ENCODE measurements at regions not wholly inside any gene's neighbourhood (a gene's known extent, or its start where the extent isn't known, plus 50 kb on each side); places are given as distances from the start of the nearest gene placed in this dataset.
"Not testable (repeated sequence)": the region's sequence is repeated elsewhere in the genome, so short reads cannot be mapped to it uniquely, and the experiment has no call there.

DNA sequence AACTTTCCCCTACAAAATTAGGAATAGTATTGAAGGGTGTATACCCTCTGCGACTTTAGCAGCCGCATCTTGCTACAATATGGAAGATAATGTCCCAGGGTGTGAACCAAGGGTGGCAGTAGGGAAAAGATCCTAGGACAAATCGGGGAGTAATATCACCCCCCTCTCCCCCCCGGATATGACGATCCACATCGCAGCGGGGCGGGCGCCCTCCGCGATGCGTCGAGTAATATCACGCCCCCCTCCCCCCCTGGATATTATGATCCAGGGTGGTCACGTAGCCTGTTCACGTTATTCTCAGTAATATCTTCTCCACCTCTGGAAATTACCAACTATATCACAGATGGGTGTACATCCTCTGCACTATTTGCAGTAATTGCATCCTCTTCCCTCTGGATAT is 82.9 kb downstream of the DAPL1 start:
- DNase-seq: no peak
- no peaks in the 10 kb centered on the region for H3K79me2 ChIP-seq (ENCODE audit: insufficient read depth, low read length)
- H2AFZ ChIP-seq (ENCODE audit: low read depth, low read length): no peak overlapping the region
- no peaks in the 10 kb centered on the region for H3K9me3 ChIP-seq (ENCODE audit: insufficient read depth, low read length, severe bottlenecking)
- ATAC-seq (ENCODE audit: insufficient read depth, low read depth): no peak
- peaks cover 8% of the 10 kb centered on the region for H3K4me1 ChIP-seq (ENCODE audit: insufficient read depth, low read length)
- H3K4me2 ChIP-seq (ENCODE audit: insufficient read depth, low read length): no peak overlapping the region
- no peak overlapping the region for H3K27ac ChIP-seq (ENCODE audit: low read length)
- H3K4me3 ChIP-seq (ENCODE audit: low read depth in 1 of 2, low read length in 2 of 2): no peak overlapping the region
- no peaks in the 10 kb centered on the region for H4K20me1 ChIP-seq (ENCODE audit: insufficient read depth, low read length)
- no peaks in the 10 kb centered on the region for H3K36me3 ChIP-seq (ENCODE audit: insufficient read depth, low read length)
- H3K27me3 ChIP-seq (ENCODE audit: insufficient read depth, low read length, poor library complexity): no peaks in the 10 kb centered on the region
- H3K9ac ChIP-seq (ENCODE audit: low read depth, low read length): no peak overlapping the region
- TF ChIP-seq EZH2 (IDR thresholded peaks at IDR 0.05; ENCODE audit: borderline replicate concordance, low read depth, low read length, severe bottlenecking): no peak
- TF ChIP-seq, protein P1, sequence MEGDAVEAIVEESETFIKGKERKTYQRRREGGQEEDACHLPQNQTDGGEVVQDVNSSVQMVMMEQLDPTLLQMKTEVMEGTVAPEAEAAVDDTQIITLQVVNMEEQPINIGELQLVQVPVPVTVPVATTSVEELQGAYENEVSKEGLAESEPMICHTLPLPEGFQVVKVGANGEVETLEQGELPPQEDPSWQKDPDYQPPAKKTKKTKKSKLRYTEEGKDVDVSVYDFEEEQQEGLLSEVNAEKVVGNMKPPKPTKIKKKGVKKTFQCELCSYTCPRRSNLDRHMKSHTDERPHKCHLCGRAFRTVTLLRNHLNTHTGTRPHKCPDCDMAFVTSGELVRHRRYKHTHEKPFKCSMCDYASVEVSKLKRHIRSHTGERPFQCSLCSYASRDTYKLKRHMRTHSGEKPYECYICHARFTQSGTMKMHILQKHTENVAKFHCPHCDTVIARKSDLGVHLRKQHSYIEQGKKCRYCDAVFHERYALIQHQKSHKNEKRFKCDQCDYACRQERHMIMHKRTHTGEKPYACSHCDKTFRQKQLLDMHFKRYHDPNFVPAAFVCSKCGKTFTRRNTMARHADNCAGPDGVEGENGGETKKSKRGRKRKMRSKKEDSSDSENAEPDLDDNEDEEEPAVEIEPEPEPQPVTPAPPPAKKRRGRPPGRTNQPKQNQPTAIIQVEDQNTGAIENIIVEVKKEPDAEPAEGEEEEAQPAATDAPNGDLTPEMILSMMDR (IDR thresholded peaks at IDR 0.05; ENCODE audit: borderline replicate concordance, extremely low read depth, low read length, poor library complexity, severe bottlenecking): no peak

DNA sequence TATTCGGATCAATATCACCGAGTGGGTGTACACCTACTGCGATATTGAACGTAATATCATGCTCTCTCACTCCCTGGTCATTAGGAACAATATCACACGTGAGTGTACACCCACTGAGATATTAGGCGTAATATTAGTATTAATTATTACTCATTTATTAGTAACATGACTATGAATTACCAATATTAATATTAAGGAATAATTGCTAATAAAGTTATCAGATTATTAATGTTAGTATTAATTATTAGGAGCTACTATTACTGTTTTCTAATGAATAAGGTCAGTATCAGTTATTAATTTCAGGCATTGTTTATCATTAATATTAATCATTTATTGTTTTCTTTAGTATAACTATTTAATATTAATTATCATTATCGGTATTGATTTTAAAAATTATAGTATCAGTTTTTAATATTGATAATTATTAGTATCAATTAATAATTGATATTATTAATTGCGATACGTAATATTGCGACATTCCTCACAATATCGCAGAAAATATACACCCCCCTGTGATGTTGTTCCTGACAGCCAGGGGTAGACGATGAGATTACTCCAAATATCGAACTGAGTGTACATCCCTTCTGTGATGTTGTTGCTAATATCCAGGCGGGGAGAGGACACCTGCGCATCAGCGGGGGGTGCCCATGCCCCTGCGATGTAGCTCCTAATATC is 84.2 kb downstream of the DAPL1 start:
- Histone ChIP-seq H3K4me2 (ENCODE audit: insufficient read depth, low read length) (no peak overlapping the region), H3K4me3 (ENCODE audit: low read depth in 1 of 2, low read length in 2 of 2) (no peak overlapping the region), H3K36me3 (ENCODE audit: insufficient read depth, low read length) (no peaks in the 10 kb centered on the region), H2AFZ (ENCODE audit: low read depth, low read length) (no peak overlapping the region), H3K27me3 (ENCODE audit: insufficient read depth, low read length, poor library complexity) (no peaks in the 10 kb centered on the region), H3K4me1 (ENCODE audit: insufficient read depth, low read length) (peaks cover 8% of the 10 kb centered on the region), H3K27ac (ENCODE audit: low read length) (no peak overlapping the region), H3K9ac (ENCODE audit: low read depth, low read length) (no peak overlapping the region), H4K20me1 (ENCODE audit: insufficient read depth, low read length) (no peaks in the 10 kb centered on the region), H3K79me2 (ENCODE audit: insufficient read depth, low read length) (no peaks in the 10 kb centered on the region), H3K9me3 (ENCODE audit: insufficient read depth, low read length, severe bottlenecking) (no peaks in the 10 kb centered on the region)
- ATAC-seq (ENCODE audit: insufficient read depth, low read depth) (peak; percentile 17; the same call in 1 of the 3 replicates), DNase-seq (no peak)
- no peak for TF ChIP-seq EZH2 (IDR thresholded peaks at IDR 0.05; ENCODE audit: borderline replicate concordance, low read depth, low read length, severe bottlenecking)
- TF ChIP-seq, protein P1 (IDR thresholded peaks at IDR 0.05; ENCODE audit: borderline replicate concordance, extremely low read depth, low read length, poor library complexity, severe bottlenecking): no peak

DNA sequence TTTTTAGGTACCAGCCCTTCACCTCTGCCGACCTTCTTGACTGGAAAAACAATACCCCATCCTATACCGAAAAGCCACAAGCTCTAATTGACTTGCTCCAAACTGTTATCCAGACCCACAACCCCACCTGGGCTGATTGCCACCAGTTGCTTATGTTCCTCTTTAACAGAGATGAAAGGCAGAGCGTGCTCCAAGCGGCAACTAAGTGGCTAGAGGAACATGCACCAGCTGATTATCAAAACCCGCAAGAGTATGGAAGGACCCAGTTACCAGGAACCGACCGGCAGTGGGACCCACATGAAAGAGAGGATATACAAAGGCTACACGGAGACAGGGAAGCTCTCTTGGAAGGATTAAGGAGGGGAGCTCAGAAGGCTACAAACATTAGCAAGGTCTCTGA is 86.1 kb upstream of the TANC1 start:
- Histone ChIP-seq H2AFZ (ENCODE audit: low read depth, low read length) (no peak overlapping the region), H3K4me3 (ENCODE audit: low read depth in 1 of 2, low read length in 2 of 2) (no peak overlapping the region), H3K4me2 (ENCODE audit: insufficient read depth, low read length) (no peak overlapping the region), H3K4me1 (ENCODE audit: insufficient read depth, low read length) (peaks cover 8% of the 10 kb centered on the region), H3K9me3 (ENCODE audit: insufficient read depth, low read length, severe bottlenecking) (no peaks in the 10 kb centered on the region), H3K9ac (ENCODE audit: low read depth, low read length) (no peak overlapping the region), H4K20me1 (ENCODE audit: insufficient read depth, low read length) (no peaks in the 10 kb centered on the region), H3K36me3 (ENCODE audit: insufficient read depth, low read length) (no peaks in the 10 kb centered on the region), H3K27ac (ENCODE audit: low read length) (no peak overlapping the region), H3K79me2 (ENCODE audit: insufficient read depth, low read length) (no peaks in the 10 kb centered on the region), H3K27me3 (ENCODE audit: insufficient read depth, low read length, poor library complexity) (no peaks in the 10 kb centered on the region)
- ATAC-seq (ENCODE audit: insufficient read depth, low read depth) (no peak), DNase-seq (peak; percentile 48)
- TF ChIP-seq, protein P1 (IDR thresholded peaks at IDR 0.05; ENCODE audit: borderline replicate concordance, extremely low read depth, low read length, poor library complexity, severe bottlenecking): no peak
- no peak for TF ChIP-seq EZH2 (IDR thresholded peaks at IDR 0.05; ENCODE audit: borderline replicate concordance, low read depth, low read length, severe bottlenecking)

DNA sequence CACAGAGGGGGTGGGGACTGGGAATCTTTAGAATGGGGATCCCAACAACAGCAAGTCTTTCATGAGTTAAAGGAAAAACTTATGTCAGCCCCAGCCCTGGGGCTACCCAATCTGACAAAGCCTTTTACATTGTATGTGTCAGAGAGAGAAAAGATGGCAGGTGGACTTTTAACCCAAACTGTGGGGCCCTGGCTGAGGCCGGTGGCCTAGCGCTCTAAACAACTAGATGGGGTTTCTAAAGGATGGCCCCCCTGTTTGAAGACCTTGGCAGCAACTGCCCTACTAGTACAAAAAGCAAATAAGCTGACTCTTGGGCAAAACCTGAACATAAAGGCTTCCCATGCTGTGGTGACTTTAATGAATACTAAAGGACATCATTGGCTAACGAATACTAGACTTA is 83.9 kb upstream of the TANC1 start:
- not testable (repeated sequence) for H3K79me2 ChIP-seq (ENCODE audit: insufficient read depth, low read length); H3K4me3 ChIP-seq (ENCODE audit: low read depth in 1 of 2, low read length in 2 of 2); H3K27ac ChIP-seq (ENCODE audit: low read length); H2AFZ ChIP-seq (ENCODE audit: low read depth, low read length); ATAC-seq (ENCODE audit: insufficient read depth, low read depth); H3K4me1 ChIP-seq (ENCODE audit: insufficient read depth, low read length); H3K36me3 ChIP-seq (ENCODE audit: insufficient read depth, low read length); H3K4me2 ChIP-seq (ENCODE audit: insufficient read depth, low read length); DNase-seq; H3K9me3 ChIP-seq (ENCODE audit: insufficient read depth, low read length, severe bottlenecking); H4K20me1 ChIP-seq (ENCODE audit: insufficient read depth, low read length); H3K27me3 ChIP-seq (ENCODE audit: insufficient read depth, low read length, poor library complexity); H3K9ac ChIP-seq (ENCODE audit: low read depth, low read length)

DNA sequence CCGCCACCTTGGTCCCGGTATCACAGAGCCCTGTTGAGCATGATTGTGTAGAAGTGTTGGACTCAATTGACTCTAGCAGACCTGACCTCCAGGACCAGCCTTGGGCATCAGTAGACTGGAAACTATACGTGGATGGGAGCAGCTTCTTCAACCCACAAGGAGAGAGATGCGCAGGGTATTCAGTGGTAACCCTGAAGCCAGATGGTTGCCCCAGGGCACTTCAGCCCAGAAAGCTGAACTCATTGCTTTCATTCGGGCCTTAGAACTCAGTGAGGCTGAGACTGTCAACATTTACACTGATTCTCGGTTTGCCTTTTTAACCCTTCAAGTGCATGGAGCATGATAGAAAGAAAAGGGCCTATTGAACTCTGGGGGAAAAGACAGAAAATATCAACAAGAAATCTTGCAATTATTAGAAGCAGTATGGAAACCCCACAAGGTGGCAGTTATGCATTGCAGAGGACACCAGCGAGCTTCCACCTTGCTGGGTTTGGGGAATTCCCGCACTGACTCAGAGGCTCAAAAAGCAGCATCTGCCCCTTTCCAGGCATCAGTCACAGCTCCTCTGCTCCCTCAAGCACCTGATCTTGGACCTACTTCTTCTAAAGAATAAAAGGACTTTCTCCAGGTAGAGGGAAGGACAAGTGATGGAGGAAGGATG is 83.3 kb upstream of the TANC1 start:
- not testable (repeated sequence) for H3K36me3 ChIP-seq (ENCODE audit: insufficient read depth, low read length); H3K4me1 ChIP-seq (ENCODE audit: insufficient read depth, low read length); H3K27me3 ChIP-seq (ENCODE audit: insufficient read depth, low read length, poor library complexity); H3K79me2 ChIP-seq (ENCODE audit: insufficient read depth, low read length); H3K9me3 ChIP-seq (ENCODE audit: insufficient read depth, low read length, severe bottlenecking); H2AFZ ChIP-seq (ENCODE audit: low read depth, low read length); ATAC-seq (ENCODE audit: insufficient read depth, low read depth); DNase-seq; H3K4me3 ChIP-seq (ENCODE audit: low read depth in 1 of 2, low read length in 2 of 2); H4K20me1 ChIP-seq (ENCODE audit: insufficient read depth, low read length); H3K4me2 ChIP-seq (ENCODE audit: insufficient read depth, low read length); H3K9ac ChIP-seq (ENCODE audit: low read depth, low read length); H3K27ac ChIP-seq (ENCODE audit: low read length)

DNA sequence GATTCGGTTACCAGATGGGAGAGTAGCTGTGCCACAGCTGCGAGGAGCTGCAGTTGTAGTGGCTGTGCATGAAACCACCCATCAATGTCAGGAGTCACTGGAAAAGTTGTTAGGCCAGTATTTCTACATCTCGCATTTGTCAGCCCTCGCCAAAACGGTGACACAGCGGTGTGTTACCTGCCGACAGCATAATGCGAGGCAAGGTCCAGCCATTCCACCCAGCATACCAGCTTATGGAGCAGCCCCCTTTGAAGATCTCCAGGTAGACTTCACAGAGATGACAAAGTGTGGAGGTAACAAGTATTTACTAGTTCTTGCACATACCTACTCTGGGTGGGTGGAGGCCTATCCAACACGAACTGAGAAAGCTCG is 82.8 kb upstream of the TANC1 start:
- not testable (repeated sequence) for H3K27me3 ChIP-seq (ENCODE audit: insufficient read depth, low read length, poor library complexity); H3K4me2 ChIP-seq (ENCODE audit: insufficient read depth, low read length); H3K4me3 ChIP-seq (ENCODE audit: low read depth in 1 of 2, low read length in 2 of 2); H3K36me3 ChIP-seq (ENCODE audit: insufficient read depth, low read length); DNase-seq; ATAC-seq (ENCODE audit: insufficient read depth, low read depth); H3K9ac ChIP-seq (ENCODE audit: low read depth, low read length); H3K4me1 ChIP-seq (ENCODE audit: insufficient read depth, low read length); H3K9me3 ChIP-seq (ENCODE audit: insufficient read depth, low read length, severe bottlenecking); H3K27ac ChIP-seq (ENCODE audit: low read length); H2AFZ ChIP-seq (ENCODE audit: low read depth, low read length); H3K79me2 ChIP-seq (ENCODE audit: insufficient read depth, low read length); H4K20me1 ChIP-seq (ENCODE audit: insufficient read depth, low read length)
